ENCODE measurements at regions not wholly inside any gene's neighbourhood (a gene's known extent, or its start where the extent isn't known, plus 50 kb on each side); places are given as distances from the start of the nearest gene placed in this dataset.
"Not testable (repeated sequence)": the region's sequence is repeated elsewhere in the genome, so short reads cannot be mapped to it uniquely, and the experiment has no call there.

- TF ChIP-seq CTCF (IDR thresholded peaks at IDR 0.05; ENCODE audit: poor library complexity); EZH2 (IDR thresholded peaks at IDR 0.05; ENCODE audit: borderline replicate concordance); EZH2phosphoT487 (IDR thresholded peaks at IDR 0.05; ENCODE audit: low read depth, severe bottlenecking, unreplicated experiment): not testable (repeated sequence)
Observed at GRCh38 chr15:32513378-32513777, 57.9 kb upstream of the GOLGA8O start.

Data from hepatocyte (in vitro differentiated cells).